K562 (cell line): ENCODE measurements at regions not wholly inside any gene's neighbourhood (a gene's known extent, or its start where the extent isn't known, plus 50 kb on each side); places are given as distances from the start of the nearest gene placed in this dataset.
"Not testable (repeated sequence)": the region's sequence is repeated elsewhere in the genome, so short reads cannot be mapped to it uniquely, and the experiment has no call there.

Source experiments
- ATAC-seq: fragments of 200-7000 bp; cut with Tn5 transposase; 3 replicates; pipeline ENCODE4 v1.9.1; 2020; ENCODE audit warnings: moderate library complexity
- BruUV-seq: library from RNA; stranded (reverse); fragments of 400-500 nt; replicated peaks from 2 replicates; lab custom pipeline; 2021; lab: Mats Ljungman, UMichigan
- CTCF ChIA-PET: fragments of 300-600 bp; formaldehyde crosslinking; extraction: SDS; loops from one replicate; lab custom pipeline; 2021; ENCODE audit warnings: low intra/inter-chr PET ratio; lab: Yijun Ruan, JAX
- POLR2A ChIA-PET: fragments of 300-600, 350-650 bp; sonication (Branson Sonifier 250); formaldehyde crosslinking; extraction: SDS; loops from one replicate; lab custom pipeline; 2021; ENCODE audit warnings: antibody characterized with exemption, inconsistent platforms; lab: Yijun Ruan, JAX
- DNase-seq, 4 experiments: peaks; one replicate each; pipeline versions ENCODE4 v3.0.0 to v3.0.0-alpha.2; 2011 to 2018; ENCODE audit warnings: low spot score in 3 of 4, mixed read lengths in 3 of 4; ENCODE audit errors: extremely low read depth in 1 of 4
- FAIRE-seq: peaks from 2 replicates; lab custom pipeline; 2011; peaks lifted over from hg19 to GRCh38; lab: Jason Lieb, UNC
- H2AFZ ChIP-seq: 2 replicates; pipeline ENCODE4 v1.6.0; 2011; ENCODE audit warnings: low read depth, low read length, control low read depth, inconsistent platforms
- H3K27ac ChIP-seq: fragments of 200-600 bp; 3 replicates; pipeline ENCODE4 v1.8.0; 2011; ENCODE audit warnings: low read depth, mild to moderate bottlenecking, control low read depth, inconsistent platforms, low read length, moderate library complexity, mixed read lengths; ENCODE audit errors: extremely low read depth
- H3K27me3 ChIP-seq, 2 experiments: fragments of 300-600 bp in 1 of 2; 2 replicates in 1 of 2; 3 replicates in 1 of 2; pipeline versions ENCODE4 v1.6.0 to v1.8.0; 2011; ENCODE audit warnings: inconsistent platforms in 2 of 2, low read length in 2 of 2, mild to moderate bottlenecking in 1 of 2, mixed read lengths in 1 of 2, moderate library complexity in 1 of 2; ENCODE audit not compliant: control insufficient read depth in 2 of 2, insufficient read depth in 2 of 2
- H3K36me3 ChIP-seq: fragments of 300-600 bp; 3 replicates; pipeline ENCODE4 v1.8.0; 2011; ENCODE audit warnings: mild to moderate bottlenecking, low read length, inconsistent platforms; ENCODE audit not compliant: control insufficient read depth, insufficient read depth
- H3K4me1 ChIP-seq, 2 experiments: fragments of 200-600 bp in 1 of 2; replicated peaks in 1 of 2; 2 replicates in 1 of 2; 3 replicates in 1 of 2; pipeline versions ENCODE4 v1.5.1 to v1.8.0; 2011; ENCODE audit warnings: inconsistent platforms in 2 of 2, low read length in 2 of 2, mild to moderate bottlenecking in 1 of 2, mixed read lengths in 1 of 2, moderate library complexity in 1 of 2; ENCODE audit not compliant: control insufficient read depth in 2 of 2, insufficient read depth in 2 of 2
- H3K4me2 ChIP-seq: 2 replicates; pipeline ENCODE4 v1.6.1; 2011; ENCODE audit warnings: low read length, control low read depth, inconsistent platforms, mixed read lengths; ENCODE audit not compliant: insufficient read depth
- H3K4me3 ChIP-seq: fragments of 200-600 bp; sonication (generic), shearing (Covaris generic); 2 replicates; pipeline ENCODE4 v1.5.1; 2016; ENCODE audit warnings: control low read depth, inconsistent platforms
- H3K79me2 ChIP-seq: fragments of 200-600 bp; 3 replicates; pipeline ENCODE4 v1.8.0; 2011; ENCODE audit warnings: low read length, inconsistent platforms; ENCODE audit not compliant: control insufficient read depth, insufficient read depth
- H3K9ac ChIP-seq, 2 experiments: 2 replicates each; pipeline versions ENCODE4 v1.6.0 to v1.6.1; 2011; ENCODE audit warnings: low read depth in 2 of 2, low read length in 2 of 2, control low read depth in 1 of 2, inconsistent platforms in 1 of 2, mild to moderate bottlenecking in 1 of 2, mixed read lengths in 1 of 2; ENCODE audit not compliant: insufficient read depth in 1 of 2
- H3K9me1 ChIP-seq: one replicate; pipeline ENCODE4 v1.6.0; 2011; ENCODE audit warnings: inconsistent platforms, mild to moderate bottlenecking, low read length, moderate library complexity; ENCODE audit not compliant: control insufficient read depth, insufficient read depth
- H3K9me3 ChIP-seq: replicated peaks from 2 replicates; pipeline ENCODE4 v1.5.1; 2011; ENCODE audit warnings: low read depth, low read length, inconsistent platforms; ENCODE audit not compliant: control insufficient read depth, insufficient read depth
- H4K20me1 ChIP-seq: replicated peaks from 2 replicates; pipeline ENCODE4 v1.6.1; 2011; ENCODE audit warnings: low read length, inconsistent platforms, mixed read lengths; ENCODE audit not compliant: control insufficient read depth, insufficient read depth
- NCOA1 ChIP-seq: fragments of 450-650 bp; IDR thresholded peaks from 2 replicates; pipeline ENCODE4 v1.6.1; 2016; ENCODE audit warnings: low read depth
- POLR2A ChIP-seq: fragments of 450-650 bp; conservative IDR thresholded peaks from 2 replicates; pipeline ENCODE4 v1.6.1; 2016
- PRDM10 ChIP-seq: fragments of 450-650 bp; IDR thresholded peaks from 2 replicates; pipeline ENCODE4 v1.6.1; 2018; ENCODE audit not compliant: partially characterized antibody
- THRA ChIP-seq: fragments of 450-650 bp; IDR thresholded peaks from 2 replicates; pipeline ENCODE4 v1.6.1; 2017; ENCODE audit warnings: mild to moderate bottlenecking, moderate library complexity
- ZNF146 ChIP-seq: IDR thresholded peaks from one replicate; pipeline ENCODE4 v1.6.1; 2018; ENCODE audit warnings: missing compliant biosample characterization; ENCODE audit not compliant: unreplicated experiment
- ZNF609 ChIP-seq: sonication (generic); formaldehyde crosslinking; IDR thresholded peaks from 2 replicates; pipeline ENCODE4 v1.8.1; 2023; ENCODE audit warnings: missing genetic modification reagents, mild to moderate bottlenecking, borderline replicate concordance
- WGBS: fragments of 100-300 bp; shearing (Covaris generic); methylation state at CpG from one replicate; pipeline ENCODE4 v1.1.6; 2016; ENCODE audit warnings: low coverage, mixed read lengths; ENCODE audit not compliant: insufficient coverage; ENCODE audit errors: missing lambda C conversion rate; 5-methylcytosine and 5-hydroxymethylcytosine counted together
- in situ Hi-C: fragments of 300-500 bp; cut with MboI; formaldehyde crosslinking; loops from 4 replicates; pipeline ENCODE4 v1.15.0; 2018; ENCODE audit warnings: inconsistent platforms, mixed read lengths
- intact Hi-C: fragments of 100-400 bp; cut with micrococcal nuclease; formaldehyde crosslinking; loops from 2 replicates; pipeline ENCODE4 v1.14.2; 2022

GRCh38 chr17:68666438-68666837 is 65.3 kb upstream of the FAM20A start:
- H2AFZ ChIP-seq, ATAC-seq, in situ Hi-C loops, H3K27ac ChIP-seq, H3K79me2 ChIP-seq, H3K4me3 ChIP-seq, H3K27me3 ChIP-seq, BruUV-seq, DNase-seq, CTCF ChIA-PET, H3K4me2 ChIP-seq, H3K36me3 ChIP-seq, FAIRE-seq, H3K4me1 ChIP-seq, H3K9ac ChIP-seq, H3K9me3 ChIP-seq, H3K9me1 ChIP-seq, H4K20me1 ChIP-seq, intact Hi-C loops: not testable (repeated sequence)
- WGBS: 0% methylated on average over 4 of the region's 5 CpGs
- TF ChIP-seq ZNF146 (CRISPR knock-in tag): peak; percentile 74
- POLR2A ChIA-PET: interaction anchor here (0.6 kb wide), 1 partner anchor 1032 kb away, joined by 3 read pairs; no protein-coding TSS in a partner anchor

GRCh38 chr17:68665373-68665772 is 64.2 kb upstream of the FAM20A start:
- ChIA-PET CTCF (no interaction called here), POLR2A (no interaction called here)
- WGBS: 0% methylated on average over 1 of the region's 1 CpG
- no peak overlapping the region for H3K9ac ChIP-seq
- intact Hi-C loops: no loop called here
- no peaks in the 10 kb centered on the region for H3K36me3 ChIP-seq
- no peak overlapping the region for H3K4me3 ChIP-seq
- ATAC-seq (no peak), DNase-seq (no peak), FAIRE-seq (no peak)
- no peaks in the 10 kb centered on the region for H3K4me1 ChIP-seq
- in situ Hi-C loops: no loop called here
- H3K4me2 ChIP-seq: no peak overlapping the region
- H3K79me2 ChIP-seq: no peaks in the 10 kb centered on the region
- H3K27ac ChIP-seq: no peak overlapping the region
- no peaks in the 10 kb centered on the region for H3K9me1 ChIP-seq
- H3K27me3 ChIP-seq: peaks cover 0 to 3% of the 10 kb centered on the region in 2 experiments; a peak in 1 of 5 replicates
- H2AFZ ChIP-seq: no peak overlapping the region
- no peaks in the 10 kb centered on the region for H4K20me1 ChIP-seq
- H3K9me3 ChIP-seq: no peaks in the 10 kb centered on the region
- no TSS peak for BruUV-seq
- no peak for TF ChIP-seq POLR2A
- TF ChIP-seq PRDM10: no peak
- TF ChIP-seq ZNF609 (CRISPR knock-in tag): no peak
- no peak for TF ChIP-seq THRA
- TF ChIP-seq NCOA1: no peak
